ENCODE measurements at regions not wholly inside any gene's neighbourhood (a gene's known extent, or its start where the extent isn't known, plus 50 kb on each side); places are given as distances from the start of the nearest gene placed in this dataset.

DNA sequence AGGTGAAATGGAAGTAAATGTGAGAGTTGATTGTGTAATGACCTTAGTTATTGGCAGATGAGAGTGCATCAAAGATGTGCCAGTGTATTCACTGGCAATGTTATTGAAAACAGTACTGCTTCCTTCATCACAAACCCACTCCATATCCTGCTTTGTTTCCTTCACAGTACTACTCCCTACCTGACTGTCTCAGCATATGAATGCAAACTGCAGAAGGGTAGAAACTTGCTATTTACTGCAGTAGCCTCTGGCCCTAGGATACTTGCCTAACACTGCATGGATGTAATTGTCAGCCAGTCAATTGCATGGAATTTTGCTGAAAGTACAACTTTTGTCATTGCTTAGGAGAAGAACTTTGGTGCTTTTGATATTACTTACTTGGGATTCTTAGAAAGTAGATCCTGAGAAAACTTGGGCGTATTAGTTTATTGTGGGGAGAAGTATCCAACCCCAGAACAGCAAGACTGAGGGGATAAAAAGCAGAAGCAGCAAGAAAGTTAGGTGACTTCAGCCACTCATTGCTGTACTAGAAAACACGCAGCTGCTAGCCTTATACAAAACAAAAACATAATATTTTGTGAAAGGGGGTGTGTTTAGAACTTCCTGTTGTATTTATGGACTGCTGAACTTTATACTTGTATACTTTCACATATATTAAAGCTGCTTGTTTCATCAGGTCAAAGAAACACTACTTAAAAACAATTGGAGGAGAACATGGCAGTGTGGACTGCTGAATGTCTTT lies 219.0 kb downstream of the CCNG2 start:
- Histone ChIP-seq H3K4me1 (ENCODE audit: control insufficient read depth, insufficient read depth, low read length) (no peaks in the 10 kb centered on the region), H3K4me3 (ENCODE audit: low read length) (no peak overlapping the region), H3K4me2 (ENCODE audit: low read length) (no peak overlapping the region), H3K9ac (ENCODE audit: low read depth, low read length) (no peak overlapping the region), H3K27me3 (ENCODE audit: control insufficient read depth, insufficient read depth, low read length) (peaks cover 61% of the 10 kb centered on the region), H3K9me3 (replicated peaks; ENCODE audit: low read length) (no peaks in the 10 kb centered on the region), H3K36me3 (ENCODE audit: insufficient read depth, low read length) (no peaks in the 10 kb centered on the region)

DNA sequence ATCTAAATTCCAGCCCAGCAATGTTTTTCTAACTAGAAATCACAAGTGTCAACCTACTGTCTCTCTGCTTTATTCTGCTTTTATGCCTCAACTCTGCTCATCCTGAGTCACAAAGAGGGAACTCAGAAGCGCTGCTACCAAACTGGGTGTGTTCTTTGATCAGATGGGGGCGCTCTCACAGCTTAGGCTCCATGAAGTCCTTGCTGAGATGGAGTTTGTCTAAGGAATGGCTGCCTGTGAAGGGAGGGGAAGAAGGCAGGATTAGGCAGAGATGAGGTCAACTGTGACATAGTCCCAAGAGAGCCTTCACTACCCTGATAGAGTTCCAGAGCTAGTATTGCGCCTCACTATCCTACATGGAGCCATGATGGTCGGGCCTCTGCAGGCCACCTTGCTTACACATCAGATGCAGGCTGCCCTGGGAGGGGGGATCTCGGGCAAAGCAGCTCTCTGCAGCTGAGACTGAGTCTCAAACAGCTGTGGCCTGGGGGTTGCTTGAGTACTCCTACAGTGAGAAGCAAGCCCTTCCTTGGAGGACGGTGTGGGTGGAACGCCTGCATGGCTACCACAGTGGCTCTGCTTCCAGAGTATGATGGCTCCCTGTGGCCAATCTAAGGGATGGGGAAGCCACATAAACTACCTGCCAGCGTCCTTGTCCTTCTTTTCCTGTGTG lies 219.9 kb downstream of the CCNG2 start:
- no peak overlapping the region for H3K9ac ChIP-seq (ENCODE audit: low read depth, low read length)
- H3K4me3 ChIP-seq (ENCODE audit: low read length), result no peak overlapping the region
- no peaks in the 10 kb centered on the region for H3K9me3 ChIP-seq (replicated peaks; ENCODE audit: low read length)
- H3K36me3 ChIP-seq (ENCODE audit: insufficient read depth, low read length), result no peaks in the 10 kb centered on the region
- H3K4me2 ChIP-seq (ENCODE audit: low read length), result no peak overlapping the region
- no peaks in the 10 kb centered on the region for H3K4me1 ChIP-seq (ENCODE audit: control insufficient read depth, insufficient read depth, low read length)
- peaks cover 63% of the 10 kb centered on the region for H3K27me3 ChIP-seq (ENCODE audit: control insufficient read depth, insufficient read depth, low read length)

DNA sequence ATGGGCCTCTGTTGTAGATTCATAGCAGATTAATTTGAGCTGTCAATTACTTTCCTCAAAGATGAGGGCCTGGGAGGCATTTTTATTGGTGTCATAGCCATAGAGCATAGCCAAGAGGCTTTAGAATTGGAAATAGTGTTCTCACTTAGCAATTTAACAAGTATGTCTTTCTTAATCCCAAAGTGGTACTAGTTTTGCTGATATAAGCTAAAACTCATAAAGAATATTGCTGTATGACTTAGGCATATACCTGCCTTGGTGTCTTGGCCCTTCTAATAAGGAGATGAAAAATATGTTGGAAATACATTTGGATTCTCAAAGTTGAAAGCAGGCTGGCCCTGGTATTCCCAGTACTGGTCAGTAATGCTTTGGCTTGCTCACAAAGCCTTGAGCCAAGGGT lies 221.5 kb upstream of the CXCL13 start:
- no peak overlapping the region for H3K4me2 ChIP-seq (ENCODE audit: low read length)
- no peak overlapping the region for H3K9ac ChIP-seq (ENCODE audit: low read depth, low read length)
- H3K4me1 ChIP-seq (ENCODE audit: control insufficient read depth, insufficient read depth, low read length), result no peaks in the 10 kb centered on the region
- peaks cover 63% of the 10 kb centered on the region for H3K27me3 ChIP-seq (ENCODE audit: control insufficient read depth, insufficient read depth, low read length)
- H3K36me3 ChIP-seq (ENCODE audit: insufficient read depth, low read length), result no peaks in the 10 kb centered on the region
- no peak overlapping the region for H3K4me3 ChIP-seq (ENCODE audit: low read length)
- H3K9me3 ChIP-seq (replicated peaks; ENCODE audit: low read length), result no peaks in the 10 kb centered on the region

GRCh38 chr4:77385124-77385969 lies 220.3 kb upstream of the CXCL13 start:
- Histone ChIP-seq H3K9ac (ENCODE audit: low read depth, low read length) (no peak overlapping the region), H3K9me3 (replicated peaks; ENCODE audit: low read length) (no peaks in the 10 kb centered on the region), H3K4me3 (ENCODE audit: low read length) (no peak overlapping the region), H3K4me1 (ENCODE audit: control insufficient read depth, insufficient read depth, low read length) (no peaks in the 10 kb centered on the region), H3K4me2 (ENCODE audit: low read length) (no peak overlapping the region), H3K27me3 (ENCODE audit: control insufficient read depth, insufficient read depth, low read length) (peaks cover 56% of the 10 kb centered on the region), H3K36me3 (ENCODE audit: insufficient read depth, low read length) (no peaks in the 10 kb centered on the region)

DNA sequence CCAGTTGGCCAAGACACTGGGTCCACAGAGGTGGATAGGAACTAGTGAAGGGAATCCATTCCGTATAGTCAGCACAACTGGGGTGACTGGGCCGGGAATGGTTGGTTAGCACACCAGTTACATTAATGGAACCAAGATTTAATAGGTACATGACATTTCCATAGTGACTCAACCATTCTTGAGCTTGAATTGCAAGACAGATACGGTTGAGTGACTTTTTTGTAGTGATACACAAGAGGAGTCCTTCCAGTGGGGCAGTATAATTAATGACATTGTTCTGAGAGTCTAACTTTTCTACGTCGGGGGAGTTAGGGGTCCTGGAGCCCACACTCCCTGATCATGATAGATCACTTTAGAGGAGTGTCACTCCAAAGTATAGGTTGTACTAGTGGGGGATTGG lies 211.6 kb upstream of the CXCL13 start:
- Histone ChIP-seq H3K4me3 (ENCODE audit: low read length) (no peak overlapping the region), H3K36me3 (ENCODE audit: insufficient read depth, low read length) (no peaks in the 10 kb centered on the region), H3K9me3 (replicated peaks; ENCODE audit: low read length) (no peaks in the 10 kb centered on the region), H3K9ac (ENCODE audit: low read depth, low read length) (no peak overlapping the region), H3K4me1 (ENCODE audit: control insufficient read depth, insufficient read depth, low read length) (no peaks in the 10 kb centered on the region), H3K4me2 (ENCODE audit: low read length) (no peak overlapping the region), H3K27me3 (ENCODE audit: control insufficient read depth, insufficient read depth, low read length) (peaks cover 28% of the 10 kb centered on the region)

GRCh38 chr4:77395481-77395880 lies 210.1 kb upstream of the CXCL13 start:
- no peak overlapping the region for H3K4me3 ChIP-seq (ENCODE audit: low read length)
- peaks cover 30% of the 10 kb centered on the region for H3K27me3 ChIP-seq (ENCODE audit: control insufficient read depth, insufficient read depth, low read length)
- H3K9ac ChIP-seq (ENCODE audit: low read depth, low read length), result no peak overlapping the region
- no peaks in the 10 kb centered on the region for H3K4me1 ChIP-seq (ENCODE audit: control insufficient read depth, insufficient read depth, low read length)
- H3K9me3 ChIP-seq (replicated peaks; ENCODE audit: low read length), result no peaks in the 10 kb centered on the region
- no peak overlapping the region for H3K4me2 ChIP-seq (ENCODE audit: low read length)
- no peaks in the 10 kb centered on the region for H3K36me3 ChIP-seq (ENCODE audit: insufficient read depth, low read length)

DNA sequence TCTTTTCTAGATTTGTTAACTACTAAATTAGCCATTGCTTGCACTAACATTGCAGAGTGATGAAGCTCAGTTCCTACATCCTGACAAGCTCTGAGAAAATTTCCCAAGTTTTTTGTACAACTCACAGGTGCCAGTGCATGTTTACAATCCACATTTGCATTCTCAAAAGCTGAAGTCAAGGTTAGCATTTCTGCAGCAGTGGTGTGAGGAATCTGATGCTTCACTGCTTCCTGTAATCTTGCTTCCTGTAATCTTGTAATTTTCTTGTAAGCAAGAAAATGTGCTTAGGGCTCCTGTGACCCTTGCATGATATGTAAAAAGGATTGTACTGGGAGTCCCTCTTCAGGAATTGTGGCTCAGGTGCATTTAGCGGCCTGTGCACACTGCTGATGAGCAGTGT lies 207.4 kb upstream of the CXCL13 start:
- Histone ChIP-seq H3K36me3 (ENCODE audit: insufficient read depth, low read length) (no peaks in the 10 kb centered on the region), H3K4me3 (ENCODE audit: low read length) (no peak overlapping the region), H3K9me3 (replicated peaks; ENCODE audit: low read length) (no peaks in the 10 kb centered on the region), H3K27me3 (ENCODE audit: control insufficient read depth, insufficient read depth, low read length) (peaks cover 26% of the 10 kb centered on the region), H3K4me1 (ENCODE audit: control insufficient read depth, insufficient read depth, low read length) (no peaks in the 10 kb centered on the region), H3K4me2 (ENCODE audit: low read length) (no peak overlapping the region), H3K9ac (ENCODE audit: low read depth, low read length) (no peak overlapping the region)

DNA sequence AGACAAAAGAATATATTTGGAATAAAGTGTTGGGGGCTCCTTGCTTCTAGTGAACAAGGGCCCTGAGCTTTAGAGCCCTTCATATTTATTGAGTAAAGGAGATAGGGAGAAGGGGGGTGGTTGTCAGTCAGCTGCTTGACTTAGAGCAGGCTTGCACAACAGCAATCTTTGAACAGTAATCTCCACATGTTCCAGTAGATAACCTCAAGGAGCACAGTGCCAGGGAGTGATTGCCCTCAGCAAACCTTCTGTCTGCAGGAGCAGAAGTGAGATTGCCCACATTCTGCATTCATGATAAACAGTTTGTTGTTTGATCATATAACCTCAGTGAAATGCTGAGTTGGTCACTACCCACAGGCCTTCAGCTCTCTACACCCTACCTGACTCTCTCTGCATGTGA lies 205.8 kb upstream of the CXCL13 start:
- no peak overlapping the region for H3K4me3 ChIP-seq (ENCODE audit: low read length)
- H3K9ac ChIP-seq (ENCODE audit: low read depth, low read length), result no peak overlapping the region
- H3K27me3 ChIP-seq (ENCODE audit: control insufficient read depth, insufficient read depth, low read length), result peaks cover 37% of the 10 kb centered on the region
- H3K9me3 ChIP-seq (replicated peaks; ENCODE audit: low read length), result no peaks in the 10 kb centered on the region
- H3K36me3 ChIP-seq (ENCODE audit: insufficient read depth, low read length), result no peaks in the 10 kb centered on the region
- no peak overlapping the region for H3K4me2 ChIP-seq (ENCODE audit: low read length)
- H3K4me1 ChIP-seq (ENCODE audit: control insufficient read depth, insufficient read depth, low read length), result no peaks in the 10 kb centered on the region

DNA sequence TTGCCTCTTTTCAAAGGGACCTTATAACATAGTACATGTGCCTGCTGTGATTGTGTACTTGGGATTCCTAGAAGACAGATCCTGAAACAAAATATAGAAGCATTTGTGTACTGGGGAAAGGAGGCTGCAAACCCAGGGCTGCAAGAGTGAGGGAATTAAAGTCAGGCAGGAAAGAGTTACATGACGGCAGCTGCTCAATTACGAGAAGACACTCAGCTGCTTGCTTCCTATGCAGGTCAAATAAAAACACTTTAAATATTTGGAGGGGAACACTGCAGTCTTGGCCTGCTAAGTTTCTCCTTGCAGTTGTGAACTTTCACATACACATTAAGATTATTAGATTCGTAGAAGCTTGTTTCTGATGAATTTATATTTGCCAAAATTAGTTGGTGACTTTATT lies 191.9 kb upstream of the CXCL13 start:
- no peaks in the 10 kb centered on the region for H3K9me3 ChIP-seq (replicated peaks; ENCODE audit: low read length)
- H3K4me1 ChIP-seq (ENCODE audit: control insufficient read depth, insufficient read depth, low read length), result no peaks in the 10 kb centered on the region
- no peak overlapping the region for H3K4me2 ChIP-seq (ENCODE audit: low read length)

DNA sequence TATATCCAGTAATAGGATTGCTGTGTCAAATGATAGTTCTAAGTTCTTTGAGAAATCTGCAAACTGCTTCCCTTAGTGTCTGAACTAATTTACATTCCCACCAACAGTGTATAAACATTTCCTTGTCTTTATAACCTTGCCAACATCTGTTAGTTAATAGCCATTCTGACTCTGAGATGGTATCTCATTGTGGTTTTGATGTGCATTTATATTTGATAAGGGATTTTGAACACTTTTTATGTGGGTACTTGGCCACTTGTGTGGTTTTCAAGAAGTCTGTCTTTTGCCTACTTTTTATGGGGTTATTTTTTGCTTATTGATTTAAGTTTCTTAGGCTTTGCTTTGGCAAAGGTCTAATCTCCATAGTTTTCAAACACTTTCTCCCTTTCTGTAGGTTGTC lies 189.9 kb upstream of the CXCL13 start:
- Histone ChIP-seq H3K4me3 (ENCODE audit: low read length) (no peak overlapping the region), H3K27me3 (ENCODE audit: control insufficient read depth, insufficient read depth, low read length) (peaks cover 36% of the 10 kb centered on the region), H3K4me2 (ENCODE audit: low read length) (no peak overlapping the region), H3K9ac (ENCODE audit: low read depth, low read length) (no peak overlapping the region), H3K36me3 (ENCODE audit: insufficient read depth, low read length) (no peaks in the 10 kb centered on the region), H3K4me1 (ENCODE audit: control insufficient read depth, insufficient read depth, low read length) (no peaks in the 10 kb centered on the region), H3K9me3 (replicated peaks; ENCODE audit: low read length) (no peaks in the 10 kb centered on the region)

More for the DNA sequence above, 191.9 kb upstream of the CXCL13 start:
- Histone ChIP-seq H3K27me3 (ENCODE audit: control insufficient read depth, insufficient read depth, low read length) (peaks cover 44% of the 10 kb centered on the region), H3K36me3 (ENCODE audit: insufficient read depth, low read length) (no peaks in the 10 kb centered on the region), H3K9ac (ENCODE audit: low read depth, low read length) (no peak overlapping the region), H3K4me3 (ENCODE audit: low read length) (no peak overlapping the region)

DNA sequence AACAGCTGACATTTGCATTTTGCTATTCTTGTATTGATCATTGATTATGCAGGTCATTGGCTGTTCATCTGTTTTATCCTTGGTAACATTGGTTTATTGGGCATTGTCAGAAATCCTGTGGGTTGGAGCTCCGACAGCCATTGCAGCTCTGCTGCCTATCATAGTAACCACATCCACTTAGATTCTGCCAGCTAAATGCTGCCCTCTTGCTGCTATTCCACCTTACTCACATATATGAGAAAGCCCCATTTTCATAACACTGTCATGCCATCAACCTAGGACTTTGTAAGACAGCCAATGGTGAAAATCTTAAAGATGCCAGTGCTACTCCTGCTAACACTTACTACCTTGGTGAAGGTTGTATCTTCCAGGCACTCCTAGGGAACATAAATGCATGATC lies 187.3 kb upstream of the CXCL13 start:
- peaks cover 21% of the 10 kb centered on the region for H3K27me3 ChIP-seq (ENCODE audit: control insufficient read depth, insufficient read depth, low read length)
- no peak overlapping the region for H3K4me3 ChIP-seq (ENCODE audit: low read length)
- no peak overlapping the region for H3K4me2 ChIP-seq (ENCODE audit: low read length)
- H3K4me1 ChIP-seq (ENCODE audit: control insufficient read depth, insufficient read depth, low read length), result no peaks in the 10 kb centered on the region
- H3K9ac ChIP-seq (ENCODE audit: low read depth, low read length), result no peak overlapping the region
- H3K9me3 ChIP-seq (replicated peaks; ENCODE audit: low read length), result no peaks in the 10 kb centered on the region
- no peaks in the 10 kb centered on the region for H3K36me3 ChIP-seq (ENCODE audit: insufficient read depth, low read length)
